A549 (cell line): ENCODE measurements at regions not wholly inside any gene's neighbourhood (a gene's known extent, or its start where the extent isn't known, plus 50 kb on each side); places are given as distances from the start of the nearest gene placed in this dataset.

Source experiments
- ATAC-seq, 2 experiments: fragments of 200-7000 bp in 1 of 2; fragments of >200 bp in 1 of 2; cut with Nextera tagmentation in 1 of 2; cut with Tn5 transposase in 1 of 2; 3 replicates each; pipeline versions ENCODE4 v1.8.0 to v1.9.1; 2018 to 2020; ENCODE audit warnings: mild to moderate bottlenecking in 1 of 2, moderate library complexity in 1 of 2
- CTCF ChIA-PET: fragments of 300-600 bp; sonication (Branson Sonifier 250); formaldehyde crosslinking; extraction: SDS; loops from one replicate; lab custom pipeline; 2021; ENCODE audit warnings: antibody characterized with exemption, inconsistent platforms; lab: Yijun Ruan, JAX
- POLR2A ChIA-PET: fragments of 350-600 bp; formaldehyde crosslinking; extraction: SDS; loops from one replicate; lab custom pipeline; 2021; ENCODE audit warnings: antibody characterized with exemption, inconsistent platforms; lab: Yijun Ruan, JAX
- DNase-seq, 2 experiments: peaks; one replicate each; pipeline versions ENCODE4 v3.0.0 to v3.0.0-alpha.2; 2011 to 2016; ENCODE audit warnings: low read depth in 1 of 2, low spot score in 1 of 2
- FAIRE-seq: peaks from 2 replicates; lab custom pipeline; 2011; peaks lifted over from hg19 to GRCh38; lab: Jason Lieb, UNC
- H3K27ac ChIP-seq, 2 experiments: fragments of >200 bp; sonication (Bioruptor Twin); formaldehyde crosslinking; 3 replicates each; pipeline ENCODE4 v1.5.1; 2016 to 2017
- H3K4me1 ChIP-seq: fragments of >200 bp; sonication (Bioruptor Twin); formaldehyde crosslinking; 3 replicates; pipeline ENCODE4 v1.6.1; 2016
- H3K4me2 ChIP-seq: fragments of >200 bp; sonication (Bioruptor Twin); formaldehyde crosslinking; 3 replicates; pipeline ENCODE4 v1.6.1; 2016
- H3K4me3 ChIP-seq: fragments of >200 bp; sonication (Bioruptor Twin); formaldehyde crosslinking; 3 replicates; pipeline ENCODE4 v1.5.1; 2016
- H3K9me3 ChIP-seq: fragments of >200 bp; sonication (Bioruptor Twin); formaldehyde crosslinking; 3 replicates; pipeline ENCODE4 v1.6.1; 2016
- BHLHE40 ChIP-seq: IDR thresholded peaks from 2 replicates; pipeline ENCODE4 v1.6.1; 2012; ENCODE audit warnings: low read depth, low read length, inconsistent platforms
- CBX8 ChIP-seq: fragments of 200-600 bp; sonication (generic); IDR thresholded peaks from 2 replicates; pipeline ENCODE4 v1.6.1; 2016
- CHD2 ChIP-seq: fragments of 150-350 bp; IDR thresholded peaks from 2 replicates; pipeline ENCODE4 v1.6.1; 2014; ENCODE audit warnings: low read length; ENCODE audit not compliant: partially characterized antibody
- CHD4 ChIP-seq: fragments of 200-600 bp; sonication (generic); IDR thresholded peaks from 2 replicates; pipeline ENCODE4 v1.6.1; 2016; ENCODE audit warnings: antibody characterized with exemption, mild to moderate bottlenecking, borderline replicate concordance
- E2F6 ChIP-seq: IDR thresholded peaks from 2 replicates; pipeline ENCODE4 v1.6.1; 2012; ENCODE audit warnings: low read depth, borderline replicate concordance
- EHMT2 ChIP-seq: fragments of 200-600 bp; sonication (generic); IDR thresholded peaks from 2 replicates; pipeline ENCODE4 v1.6.1; 2016; ENCODE audit warnings: antibody characterized with exemption, low read depth, mild to moderate bottlenecking, moderate library complexity
- FOSL2 ChIP-seq, 2 experiments: fragments of 450-650 bp in 1 of 2; fragments of >200 bp in 1 of 2; sonication (Bioruptor Twin) in 1 of 2; formaldehyde crosslinking; IDR thresholded peaks; 2 replicates each; pipeline versions ENCODE4 v1.5.0 to v1.6.1; 2016 to 2020; ENCODE audit warnings: mild to moderate bottlenecking in 1 of 2, moderate library complexity in 1 of 2
- HES2 ChIP-seq: fragments of >200 bp; sonication (Bioruptor Twin); formaldehyde crosslinking; IDR thresholded peaks from 2 replicates; pipeline ENCODE4 v1.6.1; 2016
- HMGXB4 ChIP-seq: fragments of 250-450 bp; sonication (Bioruptor Pico); IDR thresholded peaks from 2 replicates; pipeline ENCODE4 v1.5.0; 2021; ENCODE audit warnings: mild to moderate bottlenecking, moderate library complexity, borderline replicate concordance
- HOXA7 ChIP-seq: fragments of 250-450 bp; sonication (Bioruptor Pico); IDR thresholded peaks from 2 replicates; pipeline ENCODE4 v1.5.0; 2020; ENCODE audit warnings: mild to moderate bottlenecking, moderate library complexity
- HOXB13 ChIP-seq: fragments of 250-450 bp; sonication (Bioruptor Pico); IDR thresholded peaks from 2 replicates; pipeline ENCODE4 v1.5.0; 2020; ENCODE audit warnings: low read depth, mild to moderate bottlenecking, moderate library complexity
- JUNB ChIP-seq: fragments of >200 bp; sonication (Bioruptor Twin); formaldehyde crosslinking; IDR thresholded peaks from 2 replicates; pipeline ENCODE4 v1.6.1; 2016
- KDM1A ChIP-seq: fragments of 200-600 bp; sonication (generic); IDR thresholded peaks from 2 replicates; pipeline ENCODE4 v1.6.1; 2016; ENCODE audit warnings: low read depth, mild to moderate bottlenecking
- KDM5A ChIP-seq: fragments of 200-600 bp; sonication (generic); IDR thresholded peaks from 2 replicates; pipeline ENCODE4 v1.6.1; 2016; ENCODE audit warnings: antibody characterized with exemption, mild to moderate bottlenecking
- NR3C1 ChIP-seq: fragments of >200 bp; sonication (Bioruptor Twin); formaldehyde crosslinking; IDR thresholded peaks from 3 replicates; pipeline ENCODE4 v1.6.1; 2017
- PBX3 ChIP-seq: IDR thresholded peaks from 2 replicates; pipeline ENCODE4 v1.6.1; 2012
- POLR2AphosphoS2 ChIP-seq: conservative IDR thresholded peaks from 2 replicates; pipeline ENCODE4 v1.6.1; 2012; ENCODE audit warnings: low read length, improper control_type of control experiment, inconsistent platforms
- REST ChIP-seq: fragments of 200-600 bp; sonication (generic); IDR thresholded peaks from 2 replicates; pipeline ENCODE4 v1.6.1; 2016; ENCODE audit warnings: antibody characterized with exemption, mild to moderate bottlenecking, moderate library complexity
- RFX5 ChIP-seq: fragments of 450-650 bp; IDR thresholded peaks from 2 replicates; pipeline ENCODE4 v1.7.1; 2014; ENCODE audit warnings: antibody characterized with exemption, mild to moderate bottlenecking, moderate library complexity
- ZSCAN20 ChIP-seq: fragments of 250-450 bp; sonication (Bioruptor Pico); IDR thresholded peaks from 2 replicates; pipeline ENCODE4 v1.8.0; 2022; ENCODE audit warnings: mild to moderate bottlenecking, moderate library complexity
- WGBS: methylation state at CpG from one replicate; pipeline ENCODE4 v1.1.6; 2017; ENCODE audit errors: missing lambda C conversion rate; 5-methylcytosine and 5-hydroxymethylcytosine counted together

GRCh38 chr7:69025249-69025648 lies 573.0 kb upstream of the AUTS2 start:
- Histone ChIP-seq H3K4me3 (no peak overlapping the region), H3K4me2 (no peak overlapping the region), H3K4me1 (no peaks in the 10 kb centered on the region), H3K27ac (no peak overlapping the region), H3K9me3 (peaks cover 4% of the 10 kb centered on the region; the same call in 1 of the 3 replicates)
- CTCF ChIA-PET: interaction anchor here (1.7 kb wide), 1 partner anchor 23 kb away, joined by 3 read pairs; no protein-coding TSS in a partner anchor
- TF ChIP-seq FOSL2 (IDR thresholded peaks at IDR 0.05): no peak
- TF ChIP-seq FOSL2 (CRISPR knock-in tag; IDR thresholded peaks at IDR 0.05): no peak
- no peak for TF ChIP-seq HES2
- no peak for TF ChIP-seq ZSCAN20 (CRISPR knock-in tag)
- no peak for TF ChIP-seq E2F6
- no peak for TF ChIP-seq POLR2AphosphoS2
- TF ChIP-seq CHD4: no peak
- TF ChIP-seq HOXA7: no peak
- TF ChIP-seq RFX5: no peak
- no peak for TF ChIP-seq NR3C1
- no peak for TF ChIP-seq HMGXB4
- ATAC-seq (no peak), FAIRE-seq (no peak), DNase-seq (no peak)
- POLR2A ChIA-PET: no interaction called here
- 48% methylated on average over 5 of the region's 5 CpGs for WGBS

- no peak for FAIRE-seq
- H3K4me2 ChIP-seq: no peak overlapping the region
- POLR2A ChIA-PET: no interaction called here
- CTCF ChIA-PET: no interaction called here
- no peak for ATAC-seq
- 29% methylated on average over 4 of the region's 4 CpGs for WGBS
- no peak for DNase-seq
- H3K4me3 ChIP-seq: no peak overlapping the region
- no peaks in the 10 kb centered on the region for H3K9me3 ChIP-seq
- no peaks in the 10 kb centered on the region for H3K4me1 ChIP-seq
- TF ChIP-seq HMGXB4 (no peak), JUNB (no peak), HOXB13 (CRISPR knock-in tag) (no peak), EHMT2 (no peak), REST (no peak), BHLHE40 (no peak), KDM5A (no peak), CHD4 (no peak), CHD2 (no peak), HES2 (no peak), PBX3 (no peak), KDM1A (no peak), CBX8 (no peak)
- H3K27ac ChIP-seq: no peak overlapping the region
These were observed 565.4 kb upstream of the AUTS2 start for GRCh38 chr7:69032848-69033247.
